Spleen (tissue), 7 donors: ENCODE measurements at regions not wholly inside any gene's neighbourhood (a gene's known extent, or its start where the extent isn't known, plus 50 kb on each side); places are given as distances from the start of the nearest gene placed in this dataset.

Source experiments
- POLR2A ChIP-seq, 3 donors: fragments of 450-650 bp; IDR thresholded peaks; one replicate each; pipeline ENCODE4 v1.5.1; 2017; ENCODE audit warnings: antibody characterized with exemption in 3 of 3, mild to moderate bottlenecking in 1 of 3
- POLR2AphosphoS5 ChIP-seq, 3 donors: sonication (generic); formaldehyde crosslinking; IDR thresholded peaks; one replicate each; pipeline ENCODE4 v1.5.1; 2017; ENCODE audit warnings: antibody characterized with exemption in 3 of 3
- TF ChIP-seq, protein P1 (sequence below), 11 experiments: fragments of 200-600 bp in 7 of 11; fragments of 450-650 bp in 4 of 11; sonication (generic) in 4 of 11; IDR thresholded peaks in 8 of 11; conservative IDR thresholded peaks in 3 of 11; 1 replicate in 7 of 11; 2 replicates in 4 of 11; pipeline versions ENCODE4 v1.4.0 to v1.8.0; 2016 to 2021; ENCODE audit warnings: antibody characterized with exemption in 11 of 11, inconsistent platforms in 4 of 11, mild to moderate bottlenecking in 1 of 11
- donor health status: DM: no; HTN: no; CAD: no; lungs with moderate emphysema.
- donor health status: DM: no; HTN: no; CAD: no.
- donor health status: DM: no; HTN: no; CAD: no.

DNA sequence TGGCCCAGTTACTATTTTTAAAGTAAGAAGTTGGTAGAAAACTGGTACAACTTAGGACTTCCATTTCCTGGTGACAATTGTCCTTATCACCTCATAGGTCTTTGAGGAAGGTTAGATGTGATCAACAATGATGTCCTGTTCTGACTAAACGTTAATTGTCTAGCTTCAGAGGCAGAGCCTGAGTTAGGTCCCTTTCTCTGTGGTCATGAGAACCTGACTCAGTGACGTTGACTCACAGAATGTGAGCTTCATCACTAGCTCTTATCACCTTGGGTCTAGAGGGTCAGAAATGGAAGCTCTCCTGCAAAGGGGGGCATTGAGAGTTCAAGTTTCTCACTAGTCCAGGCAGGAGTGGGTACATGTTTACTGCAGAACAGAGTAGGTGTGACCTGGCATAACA lies 60.6 kb upstream of the ATP8B1 start:
- TF ChIP-seq, protein P1, sequence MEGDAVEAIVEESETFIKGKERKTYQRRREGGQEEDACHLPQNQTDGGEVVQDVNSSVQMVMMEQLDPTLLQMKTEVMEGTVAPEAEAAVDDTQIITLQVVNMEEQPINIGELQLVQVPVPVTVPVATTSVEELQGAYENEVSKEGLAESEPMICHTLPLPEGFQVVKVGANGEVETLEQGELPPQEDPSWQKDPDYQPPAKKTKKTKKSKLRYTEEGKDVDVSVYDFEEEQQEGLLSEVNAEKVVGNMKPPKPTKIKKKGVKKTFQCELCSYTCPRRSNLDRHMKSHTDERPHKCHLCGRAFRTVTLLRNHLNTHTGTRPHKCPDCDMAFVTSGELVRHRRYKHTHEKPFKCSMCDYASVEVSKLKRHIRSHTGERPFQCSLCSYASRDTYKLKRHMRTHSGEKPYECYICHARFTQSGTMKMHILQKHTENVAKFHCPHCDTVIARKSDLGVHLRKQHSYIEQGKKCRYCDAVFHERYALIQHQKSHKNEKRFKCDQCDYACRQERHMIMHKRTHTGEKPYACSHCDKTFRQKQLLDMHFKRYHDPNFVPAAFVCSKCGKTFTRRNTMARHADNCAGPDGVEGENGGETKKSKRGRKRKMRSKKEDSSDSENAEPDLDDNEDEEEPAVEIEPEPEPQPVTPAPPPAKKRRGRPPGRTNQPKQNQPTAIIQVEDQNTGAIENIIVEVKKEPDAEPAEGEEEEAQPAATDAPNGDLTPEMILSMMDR (IDR thresholded peaks at IDR 0.05 in 8 of 11, conservative IDR thresholded peaks at IDR 0.05 in 3 of 11): no peak
- TF ChIP-seq POLR2AphosphoS5 (IDR thresholded peaks at IDR 0.05) (no peak), POLR2A (IDR thresholded peaks at IDR 0.05) (no peak)
